SU-DHL-6 (cell line): ENCODE measurements at regions not wholly inside any gene's neighbourhood (a gene's known extent, or its start where the extent isn't known, plus 50 kb on each side); places are given as distances from the start of the nearest gene placed in this dataset.

ENCODE experiments used
- H2AFZ ChIP-seq: fragments of 200-600 bp; sonication (generic); 2 replicates; pipeline ENCODE4 v1.6.1; 2014; ENCODE audit warnings: low read depth, mild to moderate bottlenecking, moderate library complexity, mixed read lengths, antibody characterized with exemption, low read length; ENCODE audit not compliant: severe bottlenecking
- H3F3A ChIP-seq: fragments of 200-600 bp; shearing (Covaris generic); 2 replicates; pipeline ENCODE4 v1.6.0; 2016; ENCODE audit warnings: antibody characterized with exemption, mild to moderate bottlenecking; ENCODE audit not compliant: insufficient read depth
- H3K27ac ChIP-seq: fragments of 200-600 bp; sonication (generic); 2 replicates; pipeline ENCODE4 v1.5.1; 2016; ENCODE audit warnings: low read depth, mild to moderate bottlenecking, low read length, moderate library complexity, mixed read lengths
- H3K27me3 ChIP-seq: fragments of 200-600 bp; sonication (generic), shearing (Covaris generic); 2 replicates; pipeline ENCODE4 v1.6.0; 2014; ENCODE audit warnings: mild to moderate bottlenecking, low read length
- H3K36me3 ChIP-seq: fragments of 200-600 bp; sonication (generic); 2 replicates; pipeline ENCODE4 v1.6.1; 2014; ENCODE audit warnings: mild to moderate bottlenecking, low read length, mixed read lengths
- H3K4me2 ChIP-seq: fragments of 300-600, 200-600 bp; shearing (Covaris generic), sonication (generic); 2 replicates; pipeline ENCODE4 v1.6.0; 2014; ENCODE audit warnings: low read length, low read depth, mild to moderate bottlenecking; ENCODE audit not compliant: poor library complexity, severe bottlenecking
- H3K4me3 ChIP-seq: fragments of 200-600 bp; sonication (generic); 2 replicates; pipeline ENCODE4 v1.5.1; 2014; ENCODE audit warnings: antibody characterized with exemption, low read length, mild to moderate bottlenecking, mixed read lengths; ENCODE audit not compliant: insufficient read depth, poor library complexity, severe bottlenecking
- H3K79me2 ChIP-seq: fragments of 200-600 bp; sonication (generic); 2 replicates; pipeline ENCODE4 v1.6.1; 2014; ENCODE audit warnings: mild to moderate bottlenecking, low read length, moderate library complexity; ENCODE audit not compliant: insufficient read depth
- H3K9ac ChIP-seq: fragments of 200-600 bp; sonication (generic); 2 replicates; pipeline ENCODE4 v1.7.0; 2014; ENCODE audit warnings: mild to moderate bottlenecking, low read length
- H3K9me2 ChIP-seq: fragments of 200-600 bp; sonication (generic); replicated peaks from 2 replicates; pipeline ENCODE4 v1.6.1; 2014; ENCODE audit warnings: low read length; ENCODE audit not compliant: insufficient read depth
- H3K9me3 ChIP-seq: fragments of 200-600 bp; sonication (generic); 2 replicates; pipeline ENCODE4 v1.6.1; 2014; ENCODE audit warnings: low read length, mixed read lengths; ENCODE audit not compliant: insufficient read depth
- H4K20me1 ChIP-seq: fragments of 200-600 bp; sonication (generic); 2 replicates; pipeline ENCODE4 v1.6.1; 2014; ENCODE audit warnings: low read depth, mild to moderate bottlenecking, antibody characterized with exemption, low read length, moderate library complexity, mixed read lengths
- EZH2phosphoT487 ChIP-seq: fragments of 200-600 bp; sonication (generic), shearing (Covaris generic); conservative IDR thresholded peaks from 2 replicates; pipeline ENCODE4 v1.6.1; 2018; ENCODE audit warnings: mild to moderate bottlenecking, antibody characterized with exemption, low read length, moderate library complexity, mixed read lengths
- TF ChIP-seq, protein P1 (sequence below): fragments of 200-600 bp; sonication (generic); IDR thresholded peaks from one replicate; pipeline ENCODE4 v1.5.1; 2017; ENCODE audit warnings: antibody characterized with exemption, mild to moderate bottlenecking, low read length, moderate library complexity; ENCODE audit not compliant: insufficient read depth, poor library complexity, severe bottlenecking

DNA sequence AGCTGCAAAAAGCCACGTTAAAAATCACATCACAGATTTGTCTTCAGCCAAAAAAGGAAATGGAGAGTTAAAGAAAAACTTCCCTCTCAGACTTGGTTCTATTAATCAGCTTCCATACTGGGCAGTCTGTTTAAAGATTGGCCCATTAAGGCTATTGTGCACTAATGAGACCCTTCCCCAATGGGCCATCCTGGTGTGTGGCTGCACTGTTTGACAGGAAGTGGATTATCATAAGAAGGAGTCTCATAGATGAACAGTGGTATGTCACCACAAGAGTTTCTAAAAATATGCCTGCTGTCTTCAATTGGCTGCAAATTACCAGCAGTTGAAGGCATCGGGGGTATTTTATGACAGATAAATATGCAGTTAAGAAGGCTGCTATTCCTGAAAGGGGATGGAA, 247.6 kb upstream of the THSD7B start:
- no peaks in the 10 kb centered on the region for H3K9me3 ChIP-seq
- no peaks in the 10 kb centered on the region for H3K79me2 ChIP-seq
- no peaks in the 10 kb centered on the region for H4K20me1 ChIP-seq
- H3K27me3 ChIP-seq, result no peaks in the 10 kb centered on the region
- H3K4me3 ChIP-seq, result no peak overlapping the region
- H3K4me2 ChIP-seq, result no peak overlapping the region
- no peak for TF ChIP-seq EZH2phosphoT487
- TF ChIP-seq, protein P1, sequence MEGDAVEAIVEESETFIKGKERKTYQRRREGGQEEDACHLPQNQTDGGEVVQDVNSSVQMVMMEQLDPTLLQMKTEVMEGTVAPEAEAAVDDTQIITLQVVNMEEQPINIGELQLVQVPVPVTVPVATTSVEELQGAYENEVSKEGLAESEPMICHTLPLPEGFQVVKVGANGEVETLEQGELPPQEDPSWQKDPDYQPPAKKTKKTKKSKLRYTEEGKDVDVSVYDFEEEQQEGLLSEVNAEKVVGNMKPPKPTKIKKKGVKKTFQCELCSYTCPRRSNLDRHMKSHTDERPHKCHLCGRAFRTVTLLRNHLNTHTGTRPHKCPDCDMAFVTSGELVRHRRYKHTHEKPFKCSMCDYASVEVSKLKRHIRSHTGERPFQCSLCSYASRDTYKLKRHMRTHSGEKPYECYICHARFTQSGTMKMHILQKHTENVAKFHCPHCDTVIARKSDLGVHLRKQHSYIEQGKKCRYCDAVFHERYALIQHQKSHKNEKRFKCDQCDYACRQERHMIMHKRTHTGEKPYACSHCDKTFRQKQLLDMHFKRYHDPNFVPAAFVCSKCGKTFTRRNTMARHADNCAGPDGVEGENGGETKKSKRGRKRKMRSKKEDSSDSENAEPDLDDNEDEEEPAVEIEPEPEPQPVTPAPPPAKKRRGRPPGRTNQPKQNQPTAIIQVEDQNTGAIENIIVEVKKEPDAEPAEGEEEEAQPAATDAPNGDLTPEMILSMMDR, result no peak
- H3K9me2 ChIP-seq, result no peaks in the 10 kb centered on the region
- H3K27ac ChIP-seq, result no peak overlapping the region
- H3K36me3 ChIP-seq, result no peaks in the 10 kb centered on the region
- H3F3A ChIP-seq, result no peaks in the 10 kb centered on the region
- no peak overlapping the region for H3K9ac ChIP-seq
- no peak overlapping the region for H2AFZ ChIP-seq

DNA sequence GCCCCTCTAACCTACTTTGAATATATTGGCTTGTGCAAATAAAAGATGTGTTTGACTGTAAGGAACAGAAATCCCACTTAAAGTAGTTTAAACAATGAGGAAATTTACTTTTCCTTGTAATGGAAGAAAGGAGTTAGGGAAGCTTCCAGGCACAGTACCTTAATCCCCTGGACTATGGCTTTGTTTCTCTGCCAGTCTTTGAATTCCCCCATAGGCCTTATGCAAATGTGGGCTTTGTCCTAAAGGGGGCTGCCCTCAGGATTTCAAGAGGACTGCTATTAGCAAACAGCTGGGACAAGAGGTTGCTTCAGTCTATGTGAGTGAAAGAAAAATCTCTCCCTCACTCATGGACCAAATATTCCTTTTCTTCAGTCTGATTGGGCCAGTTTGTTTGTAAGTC, 255.1 kb upstream of the THSD7B start:
- H3F3A ChIP-seq, result no peaks in the 10 kb centered on the region

DNA sequence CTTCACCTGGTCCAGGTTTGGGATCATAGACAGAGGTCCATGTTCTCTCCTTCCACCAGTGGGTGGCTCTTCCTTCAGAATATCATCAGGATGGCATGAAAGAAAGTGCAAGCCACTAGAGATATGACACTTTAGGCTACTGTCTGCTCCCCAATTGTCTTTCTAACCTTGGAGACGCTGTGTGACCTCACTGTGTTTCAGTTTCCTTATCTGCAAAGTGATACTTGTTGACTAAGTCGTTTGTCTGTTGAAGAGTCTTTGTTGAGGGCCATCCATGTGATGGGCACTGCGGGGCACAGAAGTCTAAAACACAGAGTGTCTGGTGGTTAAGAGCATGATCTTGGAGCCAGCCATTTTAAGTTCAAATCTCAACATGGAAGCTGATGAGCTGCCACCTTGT, 259.9 kb upstream of the THSD7B start:
- no peak overlapping the region for H2AFZ ChIP-seq
- TF ChIP-seq EZH2phosphoT487, result no peak
- TF ChIP-seq, protein P1, result no peak
- no peak overlapping the region for H3K27ac ChIP-seq
- no peaks in the 10 kb centered on the region for H3K79me2 ChIP-seq
- no peak overlapping the region for H3K4me2 ChIP-seq
- no peaks in the 10 kb centered on the region for H3K36me3 ChIP-seq
- H3F3A ChIP-seq, result no peaks in the 10 kb centered on the region
- no peaks in the 10 kb centered on the region for H3K9me3 ChIP-seq
- no peak overlapping the region for H3K4me3 ChIP-seq
- H4K20me1 ChIP-seq, result no peaks in the 10 kb centered on the region
- H3K9ac ChIP-seq, result no peak overlapping the region
- H3K27me3 ChIP-seq, result no peaks in the 10 kb centered on the region
- no peaks in the 10 kb centered on the region for H3K9me2 ChIP-seq

More for the DNA sequence above, 255.1 kb upstream of the THSD7B start:
- no peak overlapping the region for H3K9ac ChIP-seq
- no peaks in the 10 kb centered on the region for H3K36me3 ChIP-seq
- no peak overlapping the region for H2AFZ ChIP-seq
- H3K9me3 ChIP-seq, result no peaks in the 10 kb centered on the region
- H3K9me2 ChIP-seq, result no peaks in the 10 kb centered on the region
- no peaks in the 10 kb centered on the region for H3K79me2 ChIP-seq
- no peaks in the 10 kb centered on the region for H3K27me3 ChIP-seq
- no peaks in the 10 kb centered on the region for H4K20me1 ChIP-seq
- no peak overlapping the region for H3K4me2 ChIP-seq
- TF ChIP-seq, protein P1, result no peak
- no peak for TF ChIP-seq EZH2phosphoT487
- no peak overlapping the region for H3K4me3 ChIP-seq
- H3K27ac ChIP-seq, result no peak overlapping the region

DNA sequence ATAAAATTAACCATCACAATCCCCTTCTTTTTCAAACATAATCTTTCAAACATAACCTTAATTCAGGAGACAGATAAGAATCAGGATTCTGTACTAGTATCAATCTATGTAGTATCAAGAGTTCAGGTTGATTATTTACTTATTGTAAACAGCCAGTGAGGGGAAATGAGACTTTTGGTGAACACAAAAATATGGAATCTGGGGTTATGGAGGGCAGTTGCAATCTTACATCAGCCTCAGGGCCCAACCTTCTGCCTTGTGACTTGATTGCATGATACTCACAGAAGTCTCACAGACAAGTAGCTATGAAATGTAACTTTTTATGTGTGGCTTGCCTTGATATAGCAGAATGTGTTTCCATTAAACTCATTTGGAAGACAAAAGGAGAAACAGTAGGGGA, 262.7 kb upstream of the THSD7B start:
- Histone ChIP-seq H3K27me3 (no peaks in the 10 kb centered on the region), H3K4me2 (no peak overlapping the region), H3K4me3 (no peak overlapping the region), H3F3A (no peaks in the 10 kb centered on the region), H3K9ac (no peak overlapping the region), H2AFZ (no peak overlapping the region), H3K36me3 (no peaks in the 10 kb centered on the region), H3K9me2 (no peaks in the 10 kb centered on the region), H3K27ac (no peak overlapping the region), H4K20me1 (no peaks in the 10 kb centered on the region), H3K79me2 (no peaks in the 10 kb centered on the region), H3K9me3 (no peaks in the 10 kb centered on the region)
- TF ChIP-seq, protein P1, result no peak
- no peak for TF ChIP-seq EZH2phosphoT487
